ENCODE measurements at regions not wholly inside any gene's neighbourhood (a gene's known extent, or its start where the extent isn't known, plus 50 kb on each side); places are given as distances from the start of the nearest gene placed in this dataset.

DNA sequence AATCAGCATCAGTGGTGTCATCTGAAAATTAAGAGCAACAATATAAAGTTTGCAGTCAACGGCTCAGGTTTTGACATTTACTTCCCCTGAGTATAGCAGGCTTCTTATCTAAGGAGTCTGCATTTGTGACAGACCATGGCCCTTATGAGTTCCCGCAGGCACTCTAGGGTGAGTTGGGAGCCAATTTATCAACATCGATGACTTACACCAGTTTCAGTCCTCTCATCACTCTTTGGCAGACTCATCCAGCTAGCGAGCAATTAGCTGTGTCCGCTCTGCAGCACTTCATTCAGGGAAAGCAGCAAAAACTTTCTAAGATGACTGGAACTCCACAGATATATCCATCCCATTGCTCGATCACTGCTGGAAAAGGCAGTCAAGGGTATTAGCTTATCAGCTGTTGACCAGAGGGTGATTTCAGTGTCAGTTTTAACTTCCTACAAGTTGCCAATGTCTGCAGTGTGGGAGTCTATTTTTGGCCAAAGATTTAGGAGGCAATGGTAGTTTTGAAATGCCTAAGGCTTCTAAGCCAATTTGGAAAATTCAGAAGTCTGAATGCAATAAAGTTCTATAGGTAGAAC, 625.1 kb upstream of the TENM3 start:
- Mint-ChIP-seq H3K36me3 (ENCODE audit: insufficient read depth, unreplicated experiment) (no peaks in the 10 kb centered on the region), H3K27me3 (ENCODE audit: insufficient read depth, unreplicated experiment) (no peaks in the 10 kb centered on the region), H3K27ac (ENCODE audit: low read depth, unreplicated experiment) (no peak overlapping the region), H3K9me3 (ENCODE audit: unreplicated experiment) (no peaks in the 10 kb centered on the region), H3K4me3 (ENCODE audit: unreplicated experiment) (no peak overlapping the region), H3K4me1 (ENCODE audit: insufficient read depth, unreplicated experiment) (no peaks in the 10 kb centered on the region)
- TF ChIP-seq, protein P1, sequence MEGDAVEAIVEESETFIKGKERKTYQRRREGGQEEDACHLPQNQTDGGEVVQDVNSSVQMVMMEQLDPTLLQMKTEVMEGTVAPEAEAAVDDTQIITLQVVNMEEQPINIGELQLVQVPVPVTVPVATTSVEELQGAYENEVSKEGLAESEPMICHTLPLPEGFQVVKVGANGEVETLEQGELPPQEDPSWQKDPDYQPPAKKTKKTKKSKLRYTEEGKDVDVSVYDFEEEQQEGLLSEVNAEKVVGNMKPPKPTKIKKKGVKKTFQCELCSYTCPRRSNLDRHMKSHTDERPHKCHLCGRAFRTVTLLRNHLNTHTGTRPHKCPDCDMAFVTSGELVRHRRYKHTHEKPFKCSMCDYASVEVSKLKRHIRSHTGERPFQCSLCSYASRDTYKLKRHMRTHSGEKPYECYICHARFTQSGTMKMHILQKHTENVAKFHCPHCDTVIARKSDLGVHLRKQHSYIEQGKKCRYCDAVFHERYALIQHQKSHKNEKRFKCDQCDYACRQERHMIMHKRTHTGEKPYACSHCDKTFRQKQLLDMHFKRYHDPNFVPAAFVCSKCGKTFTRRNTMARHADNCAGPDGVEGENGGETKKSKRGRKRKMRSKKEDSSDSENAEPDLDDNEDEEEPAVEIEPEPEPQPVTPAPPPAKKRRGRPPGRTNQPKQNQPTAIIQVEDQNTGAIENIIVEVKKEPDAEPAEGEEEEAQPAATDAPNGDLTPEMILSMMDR (IDR thresholded peaks at IDR 0.05; ENCODE audit: unreplicated experiment) = no peak
- CTCF ChIA-PET = interaction anchor here (0.7 kb wide), 1 partner anchor 355 kb away, joined by 3 read pairs; no protein-coding TSS in a partner anchor
- no peak for DNase-seq (ENCODE audit: unreplicated experiment)
- BruUV-seq (replicated peaks) = no TSS peak
- POLR2A ChIA-PET = no interaction called here
- intact Hi-C loops (cut with micrococcal nuclease) = no loop called here

DNA sequence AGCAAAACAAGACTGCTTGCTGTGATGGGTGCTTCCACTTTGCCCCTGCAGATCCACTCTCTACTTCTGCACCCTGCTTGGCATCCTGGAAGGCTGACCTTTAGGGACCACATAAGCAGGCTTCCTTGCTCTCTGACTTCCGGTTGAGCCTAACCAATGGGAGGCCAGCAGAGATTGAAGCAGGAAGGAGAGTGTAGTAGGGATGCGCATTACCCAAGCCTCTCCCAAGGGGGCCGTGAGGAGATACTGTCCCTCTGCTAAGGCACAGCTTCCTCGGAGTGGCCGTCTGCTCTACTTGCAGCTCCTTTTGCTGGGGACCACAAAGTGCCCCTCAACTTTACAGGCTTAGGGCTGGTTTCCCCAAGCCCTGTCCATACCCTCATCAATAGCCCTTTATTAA, 624.3 kb upstream of the TENM3 start:
- Mint-ChIP-seq H3K4me3 (ENCODE audit: unreplicated experiment) (no peak overlapping the region), H3K9me3 (ENCODE audit: unreplicated experiment) (no peaks in the 10 kb centered on the region), H3K36me3 (ENCODE audit: insufficient read depth, unreplicated experiment) (no peaks in the 10 kb centered on the region), H3K27me3 (ENCODE audit: insufficient read depth, unreplicated experiment) (no peaks in the 10 kb centered on the region), H3K27ac (ENCODE audit: low read depth, unreplicated experiment) (no peak overlapping the region), H3K4me1 (ENCODE audit: insufficient read depth, unreplicated experiment) (no peaks in the 10 kb centered on the region)
- TF ChIP-seq, protein P1 (IDR thresholded peaks at IDR 0.05; ENCODE audit: unreplicated experiment) = no peak
- BruUV-seq (replicated peaks) = no TSS peak
- POLR2A ChIA-PET = no interaction called here
- DNase-seq (ENCODE audit: unreplicated experiment) = no peak
- CTCF ChIA-PET = no interaction called here
- intact Hi-C loops (cut with micrococcal nuclease) = no loop called here

DNA sequence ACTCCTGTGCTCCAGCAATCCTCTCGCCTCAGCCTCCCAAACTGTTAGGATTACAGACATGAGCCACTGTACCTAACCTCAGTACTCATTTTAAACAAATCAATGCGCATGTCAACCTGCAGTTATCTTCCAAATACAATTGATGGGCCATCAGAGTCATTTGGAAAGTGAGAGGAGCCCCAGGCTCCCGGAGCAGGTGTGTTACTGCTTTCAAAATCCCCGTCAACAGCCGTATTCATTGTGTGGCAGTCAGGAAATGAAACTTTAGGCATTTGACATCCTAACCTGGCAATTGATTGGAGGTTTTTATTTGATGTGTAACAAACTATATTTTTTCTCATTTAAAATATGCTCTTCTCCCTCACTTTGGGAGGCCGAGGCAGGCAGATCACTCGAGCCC, 623.6 kb upstream of the TENM3 start:
- Mint-ChIP-seq H3K36me3 (ENCODE audit: insufficient read depth, unreplicated experiment) (no peaks in the 10 kb centered on the region), H3K27me3 (ENCODE audit: insufficient read depth, unreplicated experiment) (no peaks in the 10 kb centered on the region), H3K9me3 (ENCODE audit: unreplicated experiment) (no peaks in the 10 kb centered on the region), H3K4me1 (ENCODE audit: insufficient read depth, unreplicated experiment) (no peaks in the 10 kb centered on the region), H3K4me3 (ENCODE audit: unreplicated experiment) (no peak overlapping the region), H3K27ac (ENCODE audit: low read depth, unreplicated experiment) (no peak overlapping the region)
- intact Hi-C loops (cut with micrococcal nuclease) = no loop called here
- TF ChIP-seq, protein P1 (IDR thresholded peaks at IDR 0.05; ENCODE audit: unreplicated experiment) = no peak
- no TSS peak for BruUV-seq (replicated peaks)
- DNase-seq (ENCODE audit: unreplicated experiment) = no peak
- ChIA-PET POLR2A (no interaction called here), CTCF (interaction anchor here (0.7 kb wide), 1 partner anchor 96 kb away, joined by 3 read pairs; no protein-coding TSS in a partner anchor)

DNA sequence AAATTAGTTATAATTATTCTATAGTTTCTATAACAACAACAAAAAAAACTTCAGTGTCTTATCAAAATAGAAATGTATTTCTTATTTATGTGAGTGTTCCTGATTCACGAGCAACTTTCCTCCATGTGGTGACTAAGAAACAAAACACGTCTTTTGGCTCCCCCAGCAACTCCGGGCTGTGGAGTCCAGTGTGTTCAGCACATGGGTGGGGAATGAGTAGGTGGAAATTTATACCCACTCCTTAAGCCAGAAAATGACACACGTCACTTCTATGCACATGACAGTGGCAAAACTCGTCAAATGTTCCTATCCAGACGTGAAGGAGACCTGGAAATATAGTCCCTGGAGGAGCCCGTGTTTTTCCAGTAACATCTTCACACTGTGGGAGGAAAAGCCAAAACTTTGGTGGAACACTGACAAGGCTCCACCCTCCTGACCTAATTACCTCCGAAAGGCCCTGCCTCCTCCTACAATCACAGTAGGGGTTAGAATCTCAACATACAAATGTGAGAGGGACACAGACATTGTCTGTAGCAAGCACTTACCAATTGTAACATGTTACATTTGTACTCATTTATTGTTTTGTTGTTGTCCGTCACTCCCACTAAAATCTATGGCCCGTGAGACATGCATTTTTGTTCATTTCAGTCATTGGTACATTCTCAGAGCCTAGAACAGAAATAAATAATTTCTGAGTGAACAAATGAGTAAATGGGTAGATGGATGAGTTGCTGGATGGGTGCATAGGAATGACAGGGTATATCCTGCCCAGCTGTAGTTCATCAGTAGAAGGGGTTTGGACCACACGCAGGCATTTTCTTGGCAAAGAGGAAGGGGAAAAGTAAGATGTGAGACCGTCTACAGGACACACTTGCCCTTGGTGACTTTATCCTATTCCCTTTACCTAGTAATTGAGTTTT, 605.8 kb upstream of the TENM3 start:
- no peaks in the 10 kb centered on the region for H3K36me3 Mint-ChIP-seq (ENCODE audit: insufficient read depth, unreplicated experiment)
- H3K4me1 Mint-ChIP-seq (ENCODE audit: insufficient read depth, unreplicated experiment) = peaks cover 5% of the 10 kb centered on the region
- no peak overlapping the region for H3K27ac Mint-ChIP-seq (ENCODE audit: low read depth, unreplicated experiment)
- H3K27me3 Mint-ChIP-seq (ENCODE audit: insufficient read depth, unreplicated experiment) = no peaks in the 10 kb centered on the region
- H3K4me3 Mint-ChIP-seq (ENCODE audit: unreplicated experiment) = no peak overlapping the region
- intact Hi-C loops (cut with micrococcal nuclease) = no loop called here
- ChIA-PET POLR2A (no interaction called here), CTCF (interaction anchor here (0.6 kb wide), 1 partner anchor 459 kb away, joined by 4 read pairs; no protein-coding TSS in a partner anchor)
- TF ChIP-seq, protein P1 (IDR thresholded peaks at IDR 0.05; ENCODE audit: unreplicated experiment) = no peak
- BruUV-seq (replicated peaks) = no TSS peak
- no peak for DNase-seq (ENCODE audit: unreplicated experiment)
- peaks cover 10% of the 10 kb centered on the region for H3K9me3 Mint-ChIP-seq (ENCODE audit: unreplicated experiment)
